ENCODE measurements at regions not wholly inside any gene's neighbourhood (a gene's known extent, or its start where the extent isn't known, plus 50 kb on each side); places are given as distances from the start of the nearest gene placed in this dataset.

DNA sequence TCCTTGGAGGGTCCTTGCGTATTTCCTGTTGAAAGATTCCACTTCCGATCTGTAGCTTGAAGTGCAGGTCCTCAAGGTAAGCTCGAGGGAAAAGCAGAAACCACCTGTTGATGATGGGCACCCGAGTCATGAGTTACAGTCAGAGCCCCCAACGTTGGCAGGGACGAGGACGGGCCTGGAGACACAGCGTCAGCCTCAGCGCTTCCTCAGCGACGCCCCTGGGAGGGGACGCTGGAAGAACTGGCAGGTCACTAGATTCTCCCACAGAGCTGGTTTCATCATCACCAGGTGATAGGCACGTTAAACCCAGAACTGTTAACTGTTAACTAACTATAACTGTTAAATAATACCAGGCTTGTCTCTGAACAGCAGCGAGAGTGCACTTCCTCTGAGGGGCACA is 101.8 kb downstream of the TNFAIP2 start:
- no peaks in the 10 kb centered on the region for H3K27me3 ChIP-seq (ENCODE audit: control insufficient read depth, insufficient read depth)
- intact Hi-C loops (cut with DNase I): no loop called here
- H3K4me3 ChIP-seq (ENCODE audit: low read length): no peak overlapping the region
- no peaks in the 10 kb centered on the region for H3K9me3 ChIP-seq (ENCODE audit: control insufficient read depth, low read length)
- H3K4me1 ChIP-seq (ENCODE audit: control insufficient read depth, insufficient read depth, low read length): no peaks in the 10 kb centered on the region
- 70% methylated on average over 14 of the region's 14 CpGs for WGBS
- DNase-seq (no peak), ATAC-seq (no peak)
- H3K27ac ChIP-seq (ENCODE audit: low read length): no peak overlapping the region

DNA sequence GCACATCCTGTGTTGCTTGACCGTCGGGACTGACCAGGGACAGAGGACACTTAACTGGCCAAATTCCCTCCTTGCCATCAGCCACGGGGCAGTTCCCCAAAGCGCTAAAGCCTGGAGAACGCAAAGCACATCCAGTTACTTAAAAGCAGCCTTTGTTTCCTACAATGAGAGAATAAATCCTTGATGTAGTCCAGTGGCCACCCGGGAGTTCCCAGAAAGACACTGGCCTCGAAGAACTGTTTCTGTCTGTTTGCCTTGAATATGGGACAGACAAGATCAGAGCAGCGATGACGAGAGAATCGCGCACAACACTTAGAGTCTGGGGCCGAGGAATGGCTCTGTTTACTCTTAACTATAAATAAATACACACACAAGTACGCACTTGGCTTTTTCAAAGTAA is 102.2 kb downstream of the TNFAIP2 start:
- H3K4me1 ChIP-seq (ENCODE audit: control insufficient read depth, insufficient read depth, low read length): no peaks in the 10 kb centered on the region
- ATAC-seq (no peak), DNase-seq (no peak)
- H3K4me3 ChIP-seq (ENCODE audit: low read length): no peak overlapping the region
- no peak overlapping the region for H3K27ac ChIP-seq (ENCODE audit: low read length)
- 63% methylated on average over 13 of the region's 13 CpGs for WGBS
- H3K27me3 ChIP-seq (ENCODE audit: control insufficient read depth, insufficient read depth): no peaks in the 10 kb centered on the region
- H3K9me3 ChIP-seq (ENCODE audit: control insufficient read depth, low read length): no peaks in the 10 kb centered on the region
- intact Hi-C loops (cut with DNase I): no loop called here

GRCh38 chr14:103227094-103227768 is 104.0 kb downstream of the TNFAIP2 start:
- no peaks in the 10 kb centered on the region for H3K9me3 ChIP-seq (ENCODE audit: control insufficient read depth, low read length)
- H3K4me3 ChIP-seq (ENCODE audit: low read length): no peak overlapping the region
- no peak for DNase-seq
- 80% methylated on average over 21 of the region's 21 CpGs for WGBS
- no peak overlapping the region for H3K27ac ChIP-seq (ENCODE audit: low read length)
- H3K4me1 ChIP-seq (ENCODE audit: control insufficient read depth, insufficient read depth, low read length): no peaks in the 10 kb centered on the region
- ATAC-seq: no peak
- H3K27me3 ChIP-seq (ENCODE audit: control insufficient read depth, insufficient read depth): no peaks in the 10 kb centered on the region
- intact Hi-C loops (cut with DNase I): no loop called here

DNA sequence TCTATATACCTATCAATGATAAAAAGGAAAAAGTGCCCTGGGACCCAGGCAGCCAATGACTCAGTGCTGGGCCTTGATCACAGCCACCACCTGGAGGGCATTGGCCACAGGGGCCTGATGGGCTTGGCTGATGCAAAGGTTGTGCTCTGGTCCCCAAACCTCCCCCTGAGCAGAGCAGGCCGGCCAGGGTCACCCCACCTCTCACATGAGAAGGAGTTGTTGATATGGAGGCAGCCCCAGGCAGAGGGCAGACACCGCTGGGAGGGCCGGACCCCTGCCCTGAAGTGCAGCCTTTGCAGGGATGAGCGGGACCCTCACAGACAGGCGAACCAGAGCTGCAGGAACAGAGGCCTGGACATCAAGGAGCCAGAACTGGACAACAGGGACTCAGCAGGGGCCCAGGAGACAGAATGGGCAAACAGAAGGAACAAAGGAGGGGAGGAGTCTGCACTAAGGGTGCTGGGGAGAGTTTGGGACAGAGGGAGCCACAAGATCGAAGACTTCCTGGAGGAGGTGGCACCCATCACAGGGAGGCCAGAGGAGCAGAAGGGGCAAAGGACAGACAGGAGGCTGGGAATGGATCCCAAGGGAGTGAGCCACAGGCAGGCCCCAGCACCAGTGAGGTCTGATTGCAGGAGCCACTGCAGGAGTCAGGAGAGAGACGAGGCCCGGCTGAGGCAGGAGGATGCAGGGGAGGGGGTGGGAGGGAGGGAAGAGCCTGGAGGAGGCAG is 105.0 kb downstream of the TNFAIP2 start:
- H3K27ac ChIP-seq (ENCODE audit: low read length): no peak overlapping the region
- no peaks in the 10 kb centered on the region for H3K9me3 ChIP-seq (ENCODE audit: control insufficient read depth, low read length)
- H3K4me3 ChIP-seq (ENCODE audit: low read length): no peak overlapping the region
- H3K4me1 ChIP-seq (ENCODE audit: control insufficient read depth, insufficient read depth, low read length): no peaks in the 10 kb centered on the region
- DNase-seq: no peak
- WGBS: 92% methylated on average over 8 of the region's 8 CpGs
- intact Hi-C loops (cut with DNase I): no loop called here
- no peaks in the 10 kb centered on the region for H3K27me3 ChIP-seq (ENCODE audit: control insufficient read depth, insufficient read depth)
- ATAC-seq: no peak

GRCh38 chr14:103228866-103229265 is 105.2 kb upstream of the EIF5 start:
- no peak overlapping the region for H3K4me3 ChIP-seq (ENCODE audit: low read length)
- DNase-seq (no peak), ATAC-seq (no peak)
- no peaks in the 10 kb centered on the region for H3K9me3 ChIP-seq (ENCODE audit: control insufficient read depth, low read length)
- H3K27ac ChIP-seq (ENCODE audit: low read length): no peak overlapping the region
- H3K4me1 ChIP-seq (ENCODE audit: control insufficient read depth, insufficient read depth, low read length): no peaks in the 10 kb centered on the region
- intact Hi-C loops (cut with DNase I): no loop called here
- WGBS: 92% methylated on average over 4 of the region's 4 CpGs
- H3K27me3 ChIP-seq (ENCODE audit: control insufficient read depth, insufficient read depth): no peaks in the 10 kb centered on the region

- intact Hi-C loops (cut with DNase I): no loop called here
- no peaks in the 10 kb centered on the region for H3K27me3 ChIP-seq (ENCODE audit: control insufficient read depth, insufficient read depth)
Observed at GRCh38 chr14:103230021-103230420, 104.0 kb upstream of the EIF5 start.

DNA sequence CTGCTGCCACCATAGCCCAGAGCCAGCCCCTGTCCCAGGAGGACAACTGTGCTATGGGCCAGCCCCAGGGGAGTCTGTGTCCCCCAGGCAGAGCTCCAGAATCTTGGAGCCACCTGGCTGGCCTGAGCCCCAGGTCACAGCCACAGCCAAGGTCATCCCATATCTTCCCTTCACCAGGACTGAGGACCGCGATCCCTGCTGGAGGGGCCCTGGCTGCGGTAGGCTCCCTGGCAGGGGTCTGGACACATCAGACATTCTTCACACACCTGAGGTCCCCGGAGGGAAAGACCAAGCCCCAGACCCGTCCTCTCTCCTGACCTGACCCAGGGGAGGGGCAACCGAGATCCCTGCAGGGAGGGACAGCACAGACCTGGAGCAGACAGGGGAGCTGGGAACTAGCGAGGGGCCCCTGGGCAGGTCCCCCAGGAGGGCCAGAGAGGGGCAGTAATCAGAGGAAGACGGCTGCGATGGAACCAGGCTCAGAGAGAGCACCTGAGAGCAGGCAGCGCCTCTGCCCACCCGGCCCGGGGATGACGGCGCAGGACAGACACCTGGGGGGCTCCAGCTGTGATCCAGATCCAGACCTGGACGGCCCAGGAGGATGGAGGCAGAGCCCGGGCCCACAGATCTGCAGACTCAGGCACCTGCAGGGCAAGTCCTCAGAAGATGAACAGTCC is 103.2 kb upstream of the EIF5 start:
- Histone ChIP-seq H3K4me1 (ENCODE audit: control insufficient read depth, insufficient read depth, low read length) (no peaks in the 10 kb centered on the region), H3K4me3 (ENCODE audit: low read length) (no peak overlapping the region), H3K27me3 (ENCODE audit: control insufficient read depth, insufficient read depth) (no peaks in the 10 kb centered on the region), H3K27ac (ENCODE audit: low read length) (no peak overlapping the region), H3K9me3 (ENCODE audit: control insufficient read depth, low read length) (no peaks in the 10 kb centered on the region)
- WGBS: 92% methylated on average over 16 of the region's 16 CpGs
- intact Hi-C loops (cut with DNase I): no loop called here
- ATAC-seq: no peak
- DNase-seq: no peak

More at GRCh38 chr14:103230021-103230420, 104.0 kb upstream of the EIF5 start:
- no peak for DNase-seq
- Histone ChIP-seq H3K27ac (ENCODE audit: low read length) (no peak overlapping the region), H3K9me3 (ENCODE audit: control insufficient read depth, low read length) (no peaks in the 10 kb centered on the region), H3K4me3 (ENCODE audit: low read length) (no peak overlapping the region), H3K4me1 (ENCODE audit: control insufficient read depth, insufficient read depth, low read length) (no peaks in the 10 kb centered on the region)
- no peak for ATAC-seq
- WGBS: 94% methylated on average over 9 of the region's 9 CpGs

- DNase-seq (no peak), ATAC-seq (no peak)
- intact Hi-C loops (cut with DNase I): no loop called here
- Histone ChIP-seq H3K4me1 (ENCODE audit: control insufficient read depth, insufficient read depth, low read length) (no peaks in the 10 kb centered on the region), H3K27ac (ENCODE audit: low read length) (no peak overlapping the region), H3K27me3 (ENCODE audit: control insufficient read depth, insufficient read depth) (no peaks in the 10 kb centered on the region), H3K9me3 (ENCODE audit: control insufficient read depth, low read length) (no peaks in the 10 kb centered on the region), H3K4me3 (ENCODE audit: low read length) (no peak overlapping the region)
- WGBS: 94% methylated on average over 22 of the region's 22 CpGs
Observed at GRCh38 chr14:103231376-103232019, 102.5 kb upstream of the EIF5 start.

DNA sequence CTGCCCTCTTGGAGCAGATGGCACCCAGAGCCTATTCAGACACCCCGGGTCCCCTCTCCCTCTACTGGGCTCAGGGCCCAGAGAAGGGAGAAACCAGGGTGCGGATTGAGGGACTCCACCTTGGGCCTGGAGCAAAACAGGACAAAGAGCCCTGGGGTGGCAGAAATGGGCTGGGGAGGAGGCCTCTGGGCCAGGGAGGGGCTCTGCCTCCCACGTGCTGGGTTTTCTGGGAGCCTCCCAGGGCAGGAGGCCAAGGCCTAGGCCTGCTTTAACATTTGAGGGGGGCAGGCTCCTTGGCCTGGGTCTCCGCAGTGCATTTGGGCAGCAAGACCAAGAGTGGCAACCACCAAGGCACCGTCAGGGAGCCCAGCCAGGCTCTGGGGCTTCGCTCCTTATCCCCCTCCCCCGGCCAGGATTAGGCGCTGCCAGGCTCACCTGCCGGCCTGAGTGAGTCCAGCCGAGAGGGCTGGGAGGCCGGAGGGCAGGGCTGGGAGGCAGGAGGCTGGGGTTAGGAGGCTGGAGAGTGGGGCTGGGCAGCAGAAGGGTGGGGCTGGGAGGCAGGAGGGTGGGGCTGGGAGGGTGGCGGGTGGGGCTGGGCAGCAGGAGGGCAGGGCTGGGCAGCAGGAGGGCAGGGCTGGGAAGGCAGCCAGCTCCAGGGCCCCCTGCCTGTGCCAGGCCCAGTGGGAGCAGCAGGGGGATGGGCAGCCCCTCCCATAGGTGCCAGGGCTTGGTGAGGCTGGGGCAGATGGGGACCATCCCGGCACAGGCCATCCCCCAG is 101.8 kb upstream of the EIF5 start:
- Histone ChIP-seq H3K4me3 (ENCODE audit: low read length) (no peak overlapping the region), H3K9me3 (ENCODE audit: control insufficient read depth, low read length) (no peaks in the 10 kb centered on the region), H3K27me3 (ENCODE audit: control insufficient read depth, insufficient read depth) (no peaks in the 10 kb centered on the region), H3K27ac (ENCODE audit: low read length) (no peak overlapping the region), H3K4me1 (ENCODE audit: control insufficient read depth, insufficient read depth, low read length) (no peaks in the 10 kb centered on the region)
- ATAC-seq (peak; percentile 23 to 24), DNase-seq (no peak)
- intact Hi-C loops (cut with DNase I): no loop called here
- WGBS: 87% methylated on average over 13 of the region's 13 CpGs

DNA sequence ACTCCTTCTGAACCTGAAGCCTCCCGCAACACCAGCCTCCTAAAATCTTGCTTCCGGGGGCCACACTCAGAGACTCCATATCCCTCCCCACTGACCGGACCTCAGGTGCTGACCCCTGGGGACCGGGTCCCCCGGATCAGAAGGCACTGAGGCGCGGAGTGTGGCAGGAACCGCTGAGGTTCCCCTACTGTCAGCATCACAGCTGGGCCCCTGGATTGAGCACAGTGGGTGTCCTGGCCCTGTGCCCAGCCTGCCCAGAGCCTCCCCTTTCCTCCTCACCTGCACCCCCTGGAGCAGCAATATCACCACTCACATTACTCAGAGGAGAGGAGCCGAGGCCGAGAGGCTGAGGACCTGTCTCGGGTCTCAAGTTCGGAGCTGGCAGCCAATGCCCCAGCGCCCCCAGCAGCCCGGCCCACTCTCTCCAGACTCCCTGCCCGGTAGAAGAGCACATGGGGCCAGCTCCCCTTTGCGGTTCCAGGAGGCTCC is 101.2 kb upstream of the EIF5 start:
- 94% methylated on average over 16 of the region's 16 CpGs for WGBS
- Histone ChIP-seq H3K27ac (ENCODE audit: low read length) (no peak overlapping the region), H3K4me3 (ENCODE audit: low read length) (no peak overlapping the region), H3K27me3 (ENCODE audit: control insufficient read depth, insufficient read depth) (no peaks in the 10 kb centered on the region), H3K9me3 (ENCODE audit: control insufficient read depth, low read length) (no peaks in the 10 kb centered on the region), H3K4me1 (ENCODE audit: control insufficient read depth, insufficient read depth, low read length) (no peaks in the 10 kb centered on the region)
- DNase-seq (no peak), ATAC-seq (no peak)
- intact Hi-C loops (cut with DNase I): no loop called here

Measured in right cardiac atrium (tissue), 5 donors.